Putamen (tissue), 1 donor: ENCODE measurements at regions not wholly inside any gene's neighbourhood (a gene's known extent, or its start where the extent isn't known, plus 50 kb on each side); places are given as distances from the start of the nearest gene placed in this dataset.
"Not testable (repeated sequence)": the region's sequence is repeated elsewhere in the genome, so short reads cannot be mapped to it uniquely, and the experiment has no call there.

Experiments
- DNase-seq: peaks from one replicate; pipeline ENCODE4 v3.0.0-alpha.2; 2016; ENCODE audit warnings: low spot score

- no peak for DNase-seq
Observed at GRCh38 chr4:186481998-186482790, 73.2 kb downstream of the MTNR1A start.

GRCh38 chr4:186475202-186475601 lies 80.2 kb downstream of the MTNR1A start:
- no peak for DNase-seq

GRCh38 chr4:186473933-186474332 lies 81.4 kb downstream of the MTNR1A start:
- no peak for DNase-seq

- peak; percentile 15 for DNase-seq
Observed at GRCh38 chr4:186472948-186473347, 82.4 kb downstream of the MTNR1A start.

- DNase-seq: no peak
Observed at GRCh38 chr4:186471441-186471840, 83.9 kb downstream of the MTNR1A start.

GRCh38 chr4:186458050-186458449 lies 97.3 kb downstream of the MTNR1A start:
- no peak for DNase-seq

DNA sequence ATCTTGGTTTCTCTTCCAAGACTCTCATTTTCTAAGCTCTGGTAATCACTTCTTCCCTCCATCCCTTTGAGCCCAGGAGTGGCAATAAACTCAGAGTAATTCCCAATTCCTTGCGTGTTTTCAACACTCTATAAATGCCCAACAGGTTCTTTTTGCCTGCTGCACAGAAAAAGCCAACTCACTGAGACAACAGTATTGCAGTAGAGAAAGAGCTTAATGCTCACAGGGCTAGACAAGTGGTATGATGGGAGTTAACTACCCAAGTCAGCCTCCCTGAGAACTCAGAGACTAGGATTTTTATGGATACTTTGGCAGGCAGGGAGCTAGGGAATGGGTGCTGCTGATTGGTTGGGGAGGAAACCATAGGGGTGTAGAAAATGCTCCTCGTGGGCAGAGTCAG lies 103.4 kb downstream of the MTNR1A start:
- DNase-seq: no peak

- DNase-seq: no peak
Observed at GRCh38 chr4:186449954-186450353, 105.4 kb downstream of the MTNR1A start.

DNA sequence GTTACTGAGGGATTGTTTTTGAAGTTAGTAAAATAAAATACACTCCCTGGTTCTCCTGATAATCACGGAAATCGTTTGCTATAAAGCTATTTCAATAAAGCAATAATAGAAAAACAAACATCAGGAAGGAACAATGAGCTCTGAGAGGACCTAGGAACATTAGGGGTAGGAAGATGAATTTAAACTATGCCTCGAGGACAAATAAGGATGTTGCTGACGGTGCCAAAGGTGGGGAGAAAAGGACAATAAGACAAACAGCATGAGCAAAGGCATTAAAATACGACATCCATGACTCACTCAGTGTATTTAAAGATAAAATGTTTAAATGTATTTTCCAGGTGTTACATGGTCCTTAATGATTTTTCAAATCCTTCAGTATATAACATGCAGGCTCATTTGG lies 110.3 kb downstream of the MTNR1A start:
- DNase-seq: no peak

DNA sequence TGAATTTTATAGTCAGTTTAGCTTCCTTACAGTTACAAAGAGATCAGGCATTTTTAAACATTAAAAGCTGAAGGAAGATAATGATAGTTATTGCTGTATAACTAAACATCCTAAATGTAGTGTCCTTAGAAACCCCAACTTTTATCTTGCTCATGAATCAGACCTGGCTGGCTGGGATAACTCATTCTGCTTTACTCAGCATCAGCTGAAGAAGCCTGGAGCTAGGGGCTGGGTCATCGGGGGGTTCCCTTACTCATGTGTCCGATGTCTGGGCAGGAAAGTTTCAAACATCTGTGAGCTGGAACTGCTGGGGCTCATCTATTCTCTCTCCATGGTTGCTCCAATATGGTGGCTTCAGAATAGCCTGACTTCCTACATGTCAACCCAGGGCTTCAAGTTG lies 113.9 kb downstream of the MTNR1A start:
- no peak for DNase-seq

DNA sequence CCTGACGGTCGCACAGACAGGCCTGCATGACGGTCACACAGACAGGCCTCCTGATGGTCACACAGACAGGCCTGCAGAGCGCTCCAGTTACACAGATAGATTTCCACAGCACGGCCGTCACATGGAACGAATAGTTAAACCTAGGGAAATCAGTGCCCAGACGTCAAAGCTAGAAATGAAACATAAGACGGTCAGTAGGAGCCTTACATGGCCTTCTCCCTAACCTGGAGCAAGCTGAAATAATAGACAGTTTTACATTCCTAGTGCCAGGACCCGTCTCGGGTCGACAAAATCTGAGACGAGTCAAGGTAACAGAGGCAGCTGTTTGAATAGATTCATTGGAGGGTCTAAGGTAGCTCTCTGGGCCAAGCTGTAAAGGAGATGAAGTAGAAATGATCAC lies 126.9 kb downstream of the MTNR1A start:
- DNase-seq: no peak

DNA sequence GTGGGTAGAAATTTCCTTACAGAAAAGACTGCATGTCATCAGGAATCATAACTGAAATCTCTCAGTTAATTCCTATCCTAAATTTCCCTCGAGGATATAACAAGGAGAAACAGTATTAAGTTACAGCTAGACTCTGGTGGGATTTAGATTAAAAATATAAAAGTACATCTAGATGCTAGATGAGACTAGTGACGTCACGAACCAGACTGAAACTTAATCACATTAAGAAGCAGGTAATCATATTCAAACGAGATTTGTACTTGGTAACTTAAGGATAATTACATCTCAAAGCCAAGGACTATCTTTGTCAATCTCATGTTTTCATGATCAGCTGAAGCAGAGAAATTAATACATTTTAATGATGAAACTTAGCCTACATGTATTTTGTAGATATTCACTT lies 130.6 kb downstream of the MTNR1A start:
- DNase-seq: no peak

DNA sequence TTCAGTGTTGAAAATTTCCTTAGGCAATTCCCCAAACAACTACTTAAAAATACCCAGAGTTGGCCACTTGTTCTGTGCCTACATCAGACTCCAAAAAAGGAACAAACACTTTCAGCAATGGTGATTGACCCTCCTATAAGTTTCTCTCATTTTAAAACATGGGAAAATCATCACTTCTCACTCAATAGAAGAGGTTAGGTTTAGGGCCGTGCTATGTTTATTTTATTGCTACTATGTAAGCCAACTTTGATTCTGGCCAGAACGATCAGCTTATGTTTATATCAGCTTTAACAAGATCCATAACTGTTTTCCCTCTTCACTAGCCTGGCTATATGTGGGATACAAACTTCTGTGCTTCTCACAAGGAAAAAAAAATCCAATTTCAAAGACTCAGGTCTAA lies 133.1 kb downstream of the MTNR1A start:
- DNase-seq: no peak

DNA sequence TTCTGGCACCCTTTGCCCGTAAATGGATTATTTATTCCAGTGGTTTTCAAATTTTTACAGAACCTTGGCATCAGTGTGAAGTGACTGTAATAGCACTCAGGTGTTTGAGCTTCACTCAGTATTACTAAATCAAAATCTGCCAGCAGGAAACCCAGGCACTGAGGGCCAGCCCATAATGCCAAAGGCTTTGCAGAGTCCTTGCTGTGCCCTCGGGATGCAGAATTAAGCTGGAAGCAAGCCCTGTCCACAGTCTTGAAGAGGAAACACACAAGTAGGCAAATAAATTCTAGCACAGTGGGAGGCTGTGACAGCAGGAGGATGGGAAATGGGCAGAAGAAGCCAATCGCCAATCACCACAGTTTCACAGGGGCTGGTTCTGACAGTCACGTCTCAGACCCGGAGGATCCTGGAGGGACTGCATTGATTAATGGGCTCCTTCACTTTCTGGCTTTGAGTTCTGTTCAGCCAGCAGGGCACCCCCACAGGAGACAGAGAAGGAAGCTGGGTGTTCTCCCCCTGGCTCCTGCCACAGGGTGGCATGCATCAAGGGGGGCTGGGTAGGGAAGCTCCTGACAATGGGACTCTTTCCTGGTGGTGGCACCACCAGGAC lies 138.8 kb downstream of the MTNR1A start:
- DNase-seq: no peak

GRCh38 chr4:186414390-186414789 lies 141.0 kb downstream of the MTNR1A start:
- no peak for DNase-seq

GRCh38 chr4:186405957-186406356 lies 140.0 kb downstream of the F11 start:
- DNase-seq: no peak

DNA sequence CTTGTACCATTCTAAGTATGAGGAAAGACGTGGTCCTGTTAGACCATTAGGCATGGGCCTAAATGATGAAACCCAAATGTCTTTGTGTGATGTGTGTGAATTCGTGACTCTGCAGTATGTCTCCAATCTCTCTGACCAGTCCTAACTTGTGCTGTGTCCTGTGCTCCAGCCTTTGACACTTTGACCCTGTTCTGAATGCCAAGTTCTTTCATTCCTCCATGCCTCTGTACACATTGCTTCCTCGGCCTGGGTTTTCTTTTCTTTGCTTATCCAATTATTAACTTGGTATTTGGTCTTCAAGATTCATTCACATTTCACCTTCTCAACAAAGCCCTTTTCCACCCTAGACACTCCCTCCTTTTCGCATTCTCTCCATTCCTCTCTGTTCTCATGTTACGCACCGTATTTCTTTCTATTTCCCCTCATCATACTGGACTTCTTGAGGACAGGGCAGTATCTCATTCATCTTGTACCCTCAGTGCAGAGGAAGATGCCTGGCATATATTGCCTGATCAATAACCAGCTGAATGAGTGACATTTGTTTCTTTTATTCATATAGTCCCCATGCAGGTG lies 138.7 kb downstream of the F11 start:
- no peak for DNase-seq

DNA sequence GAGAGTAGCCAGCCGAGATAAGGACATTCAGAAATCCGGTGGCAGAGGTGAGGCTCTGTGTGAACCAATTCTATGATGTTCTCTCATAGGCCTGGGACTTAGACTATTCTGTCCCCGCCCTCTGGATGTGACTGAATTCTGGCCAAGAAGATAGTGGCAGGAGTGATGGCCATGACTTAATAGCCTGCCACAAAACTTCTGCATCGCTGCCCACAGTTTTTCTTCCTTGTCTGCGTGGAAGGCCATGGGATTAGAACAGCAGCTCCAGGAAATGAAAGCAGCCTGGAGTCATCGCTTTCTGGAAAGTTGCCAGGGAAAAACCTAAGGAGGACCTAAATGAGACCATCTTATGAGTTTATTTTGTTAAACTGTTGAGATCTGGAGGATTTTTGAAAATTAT lies 134.7 kb downstream of the F11 start:
- DNase-seq: no peak

DNA sequence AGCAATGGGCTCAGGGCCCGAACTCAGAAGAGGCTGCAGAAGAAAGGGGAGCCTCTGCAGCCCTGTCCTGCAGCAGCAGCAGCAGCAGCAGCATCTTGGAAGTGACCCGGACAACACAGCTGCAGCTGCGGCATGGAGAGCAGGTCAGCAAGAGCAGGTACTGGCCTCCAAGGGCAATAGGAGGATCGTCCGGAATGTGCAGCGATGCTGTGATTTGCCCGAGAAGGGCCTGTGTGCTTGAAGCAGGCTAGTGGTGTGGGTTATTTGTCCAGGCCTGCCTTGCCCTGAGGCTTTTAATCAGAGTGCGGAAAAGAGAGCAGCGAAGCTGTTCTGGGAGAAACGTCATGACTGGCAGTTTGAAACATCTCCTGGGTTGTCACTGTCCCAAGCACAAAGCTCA lies 126.0 kb downstream of the F11 start:
- DNase-seq: no peak

DNA sequence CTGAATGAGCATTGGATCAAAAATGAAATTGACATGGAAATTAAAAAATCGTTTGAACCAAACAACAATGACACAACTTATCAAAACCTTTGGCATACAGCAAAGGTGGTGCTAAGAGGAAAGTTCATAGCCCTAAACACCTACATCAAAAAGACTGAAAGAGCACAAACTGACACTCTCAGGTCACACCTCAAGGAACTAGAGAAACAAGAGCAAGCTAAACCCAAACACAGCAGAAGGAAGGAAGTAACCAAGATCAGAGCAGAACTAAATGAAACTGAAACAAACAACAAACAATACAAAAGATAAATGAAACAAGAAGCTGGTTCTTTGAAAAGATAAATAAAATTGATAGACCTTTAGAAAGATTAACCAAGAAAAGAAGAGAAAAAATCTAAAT lies 118.3 kb downstream of the F11 start:
- not testable (repeated sequence) for DNase-seq

DNA sequence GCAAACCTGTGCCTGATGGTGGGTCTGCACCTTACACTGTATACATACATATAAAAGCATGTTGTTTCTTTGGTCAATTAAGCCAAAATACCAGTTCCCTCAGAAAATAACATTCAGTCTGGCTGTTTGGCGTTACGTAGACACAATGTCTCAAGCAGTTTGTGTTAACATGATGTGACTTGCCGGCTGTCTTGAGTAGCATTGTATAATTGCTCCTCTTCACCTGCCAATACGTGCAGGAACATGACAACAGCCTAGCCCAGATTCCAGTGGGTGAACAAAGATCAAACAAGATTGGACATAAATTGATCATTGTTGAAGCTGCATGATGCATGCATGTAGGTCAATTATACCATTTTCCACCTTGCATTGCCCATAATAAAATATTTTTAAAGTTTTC lies 102.3 kb downstream of the F11 start:
- no peak for DNase-seq

DNA sequence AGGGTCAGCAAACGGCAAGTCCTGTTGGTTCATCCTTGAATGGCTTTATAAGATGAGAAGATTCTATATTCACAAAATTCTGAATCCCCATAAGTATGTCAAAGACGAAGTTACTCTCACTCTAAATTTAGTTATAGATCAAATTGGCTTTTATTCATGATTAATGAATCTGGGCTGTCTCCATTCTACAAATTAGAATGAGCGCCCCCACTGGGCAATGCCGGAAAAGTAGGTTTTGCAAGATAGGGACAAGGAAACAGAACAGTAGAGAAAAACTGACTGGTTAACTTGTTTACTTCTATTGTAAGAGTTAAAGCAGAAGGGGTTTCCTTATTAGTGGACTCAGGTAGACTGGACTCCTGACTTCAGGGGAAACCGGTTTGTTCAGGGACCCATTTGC lies 100.3 kb downstream of the F11 start:
- DNase-seq: no peak

GRCh38 chr4:186363038-186363437 lies 97.0 kb downstream of the F11 start:
- DNase-seq: not testable (repeated sequence)

DNA sequence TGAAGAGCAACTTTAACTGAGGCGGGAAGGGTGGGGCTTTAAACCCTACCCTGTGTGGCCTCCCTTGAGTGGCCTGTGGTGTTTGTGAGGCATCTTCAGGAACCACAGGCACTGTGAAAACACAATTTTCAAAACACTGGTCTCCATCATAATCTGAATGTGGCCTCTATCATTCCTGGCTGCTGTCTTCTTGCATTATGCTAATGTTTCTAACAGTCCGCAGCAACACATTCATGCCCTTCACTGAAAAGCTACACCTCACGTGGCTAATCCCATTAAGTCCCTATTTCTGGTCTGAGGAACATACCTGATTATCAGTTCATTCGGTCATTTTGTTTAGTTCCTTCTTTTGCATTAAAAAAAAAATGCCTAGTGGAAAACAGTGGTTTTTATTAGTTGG lies 94.6 kb downstream of the F11 start:
- DNase-seq: no peak
